ENCODE measurements at regions not wholly inside any gene's neighbourhood (a gene's known extent, or its start where the extent isn't known, plus 50 kb on each side); places are given as distances from the start of the nearest gene placed in this dataset.
"Not testable (repeated sequence)": the region's sequence is repeated elsewhere in the genome, so short reads cannot be mapped to it uniquely, and the experiment has no call there.

DNA sequence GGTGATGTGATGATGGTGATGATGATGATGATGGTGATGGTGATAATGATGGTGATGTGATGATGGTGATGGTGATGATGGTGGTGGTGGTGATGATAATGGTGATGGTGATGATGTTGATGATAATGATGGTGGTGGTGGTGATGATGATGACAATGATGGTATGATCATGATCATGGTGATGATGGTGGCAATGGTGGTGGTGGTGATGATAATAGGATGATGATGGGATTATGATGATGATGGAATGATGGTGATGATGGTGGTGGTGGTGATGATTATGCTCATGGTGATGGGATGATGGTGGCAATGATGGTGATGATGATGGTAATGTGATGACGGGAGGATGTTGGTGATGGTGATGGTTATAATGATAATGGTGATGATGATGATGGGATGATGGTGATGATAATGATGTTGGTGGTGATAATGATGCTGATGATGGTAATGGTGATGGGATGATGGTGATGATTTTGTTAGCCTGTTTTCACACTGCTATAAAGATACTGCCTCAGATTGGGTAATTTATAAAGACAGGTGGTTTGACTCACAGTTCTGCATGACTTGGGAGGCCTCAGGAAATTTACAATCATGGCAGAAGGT is 314.8 kb upstream of the SFSWAP start:
- no peak overlapping the region for H3K4me3 ChIP-seq (replicated peaks; ENCODE audit: insufficient read depth, low read length)
- no peaks in the 10 kb centered on the region for H3K27me3 ChIP-seq (ENCODE audit: insufficient read depth, poor library complexity, severe bottlenecking)
- no peak for DNase-seq (ENCODE audit: low read depth in 1 of 2, low spot score in 1 of 2)
- no peak for TF ChIP-seq POLR2AphosphoS5 (IDR thresholded peaks at IDR 0.05; ENCODE audit: low read depth)
- TF ChIP-seq, protein P1, sequence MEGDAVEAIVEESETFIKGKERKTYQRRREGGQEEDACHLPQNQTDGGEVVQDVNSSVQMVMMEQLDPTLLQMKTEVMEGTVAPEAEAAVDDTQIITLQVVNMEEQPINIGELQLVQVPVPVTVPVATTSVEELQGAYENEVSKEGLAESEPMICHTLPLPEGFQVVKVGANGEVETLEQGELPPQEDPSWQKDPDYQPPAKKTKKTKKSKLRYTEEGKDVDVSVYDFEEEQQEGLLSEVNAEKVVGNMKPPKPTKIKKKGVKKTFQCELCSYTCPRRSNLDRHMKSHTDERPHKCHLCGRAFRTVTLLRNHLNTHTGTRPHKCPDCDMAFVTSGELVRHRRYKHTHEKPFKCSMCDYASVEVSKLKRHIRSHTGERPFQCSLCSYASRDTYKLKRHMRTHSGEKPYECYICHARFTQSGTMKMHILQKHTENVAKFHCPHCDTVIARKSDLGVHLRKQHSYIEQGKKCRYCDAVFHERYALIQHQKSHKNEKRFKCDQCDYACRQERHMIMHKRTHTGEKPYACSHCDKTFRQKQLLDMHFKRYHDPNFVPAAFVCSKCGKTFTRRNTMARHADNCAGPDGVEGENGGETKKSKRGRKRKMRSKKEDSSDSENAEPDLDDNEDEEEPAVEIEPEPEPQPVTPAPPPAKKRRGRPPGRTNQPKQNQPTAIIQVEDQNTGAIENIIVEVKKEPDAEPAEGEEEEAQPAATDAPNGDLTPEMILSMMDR (IDR thresholded peaks at IDR 0.05; ENCODE audit: insufficient read depth, low read length) = no peak
- TF ChIP-seq SPI1 (IDR thresholded peaks at IDR 0.05; ENCODE audit: borderline replicate concordance, low read depth) = no peak
- no peak for TF ChIP-seq REST (IDR thresholded peaks at IDR 0.05; ENCODE audit: insufficient replicate concordance, low read depth)
- TF ChIP-seq GABPA (IDR thresholded peaks at IDR 0.05; ENCODE audit: low read depth) = no peak
- H3K27ac ChIP-seq (replicated peaks) = no peak overlapping the region

DNA sequence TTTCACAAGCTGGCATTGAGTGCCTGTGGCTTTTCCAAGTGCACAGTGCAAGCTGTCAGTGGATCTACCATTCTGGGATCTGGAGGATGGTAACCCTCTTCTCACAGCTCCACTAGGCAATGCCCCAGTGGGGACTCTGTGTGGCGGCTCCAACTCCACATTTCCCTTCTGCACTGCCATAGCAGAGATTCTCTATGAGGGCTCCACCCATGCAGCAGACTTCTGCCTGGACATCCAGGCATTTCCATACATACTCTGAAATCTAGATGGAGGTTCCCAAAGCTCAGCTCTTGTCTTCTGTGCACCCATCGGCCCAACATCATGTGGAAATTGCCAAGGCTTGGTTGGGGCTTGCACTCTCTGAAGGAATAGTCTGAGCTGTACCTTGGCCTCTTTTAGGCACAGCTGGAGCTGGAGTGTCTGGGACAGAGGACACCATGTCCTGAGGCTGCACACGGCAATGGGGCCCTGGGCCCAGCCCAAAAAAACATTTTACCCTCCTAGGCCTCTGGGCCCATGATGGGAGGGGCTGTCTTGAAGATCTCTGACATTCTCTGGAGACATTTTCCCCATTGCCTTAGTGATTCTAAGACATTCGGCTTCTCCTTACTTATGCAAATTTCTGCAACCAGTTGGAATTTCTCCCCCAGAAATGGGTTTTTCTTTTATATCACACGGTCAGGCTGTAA is 313.3 kb upstream of the SFSWAP start:
- H3K27me3 ChIP-seq (ENCODE audit: insufficient read depth, poor library complexity, severe bottlenecking) = no peaks in the 10 kb centered on the region
- no peak overlapping the region for H3K4me3 ChIP-seq (replicated peaks; ENCODE audit: insufficient read depth, low read length)
- TF ChIP-seq, protein P1 (IDR thresholded peaks at IDR 0.05; ENCODE audit: insufficient read depth, low read length) = no peak
- TF ChIP-seq SPI1 (IDR thresholded peaks at IDR 0.05; ENCODE audit: borderline replicate concordance, low read depth) (no peak), GABPA (IDR thresholded peaks at IDR 0.05; ENCODE audit: low read depth) (no peak), REST (IDR thresholded peaks at IDR 0.05; ENCODE audit: insufficient replicate concordance, low read depth) (no peak), POLR2AphosphoS5 (IDR thresholded peaks at IDR 0.05; ENCODE audit: low read depth) (no peak)
- DNase-seq (ENCODE audit: low read depth in 1 of 2, low spot score in 1 of 2) = no peak
- H3K27ac ChIP-seq (replicated peaks) = no peak overlapping the region

- H3K27ac ChIP-seq (replicated peaks) = no peak overlapping the region
- no peak for DNase-seq (ENCODE audit: low read depth in 1 of 2, low spot score in 1 of 2)
- H3K4me3 ChIP-seq (replicated peaks; ENCODE audit: insufficient read depth, low read length) = no peak overlapping the region
- no peak for TF ChIP-seq SPI1 (IDR thresholded peaks at IDR 0.05; ENCODE audit: borderline replicate concordance, low read depth)
- TF ChIP-seq, protein P1 (IDR thresholded peaks at IDR 0.05; ENCODE audit: insufficient read depth, low read length) = no peak
- TF ChIP-seq POLR2AphosphoS5 (IDR thresholded peaks at IDR 0.05; ENCODE audit: low read depth) = no peak
- TF ChIP-seq REST (IDR thresholded peaks at IDR 0.05; ENCODE audit: insufficient replicate concordance, low read depth) = no peak
- no peak for TF ChIP-seq GABPA (IDR thresholded peaks at IDR 0.05; ENCODE audit: low read depth)
- H3K27me3 ChIP-seq (ENCODE audit: insufficient read depth, poor library complexity, severe bottlenecking) = no peaks in the 10 kb centered on the region
These were observed 311.9 kb upstream of the SFSWAP start for GRCh38 chr12:131399000-131399399.

- DNase-seq (ENCODE audit: low read depth in 1 of 2, low spot score in 1 of 2); H3K27me3 ChIP-seq (ENCODE audit: insufficient read depth, poor library complexity, severe bottlenecking); H3K27ac ChIP-seq (replicated peaks); H3K4me3 ChIP-seq (replicated peaks; ENCODE audit: insufficient read depth, low read length): not testable (repeated sequence)
These were observed 310.1 kb upstream of the SFSWAP start for GRCh38 chr12:131400668-131401294.

DNA sequence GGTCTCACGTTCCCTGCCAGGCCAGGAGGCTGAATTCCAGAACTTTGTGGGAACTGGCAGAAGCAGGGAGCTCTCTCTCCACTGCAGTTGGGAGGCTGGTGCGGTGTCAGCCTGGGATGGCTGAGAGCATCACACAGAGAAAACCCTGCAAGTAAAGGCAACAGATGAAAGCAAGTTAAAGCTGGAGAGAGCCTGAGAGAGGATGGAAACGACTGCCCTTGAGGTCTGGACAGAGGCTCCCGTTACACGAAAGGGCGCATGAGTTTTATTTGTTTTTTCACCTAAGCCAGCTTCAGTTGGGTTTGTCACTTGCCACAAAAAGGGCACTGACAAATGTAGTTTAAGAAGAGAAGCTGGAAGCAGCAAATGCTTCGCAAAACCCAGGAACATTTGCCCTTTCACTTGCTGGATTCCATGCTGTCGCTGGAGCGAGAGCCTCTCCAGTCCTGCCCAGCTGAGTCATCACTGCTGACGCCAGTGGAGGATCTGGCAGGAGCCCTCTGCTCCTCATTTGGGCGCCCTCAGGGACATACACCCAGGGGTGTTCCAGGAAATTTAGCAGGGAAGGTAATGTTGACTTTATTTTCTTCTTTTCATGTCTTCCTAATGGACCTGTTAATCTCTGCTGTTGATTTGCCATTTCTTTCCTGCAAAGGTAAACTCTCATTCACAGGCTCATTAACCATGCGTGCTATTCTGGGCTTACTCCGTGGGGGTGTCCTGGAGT is 308.8 kb upstream of the SFSWAP start:
- H3K4me3 ChIP-seq (replicated peaks; ENCODE audit: insufficient read depth, low read length); H3K27me3 ChIP-seq (ENCODE audit: insufficient read depth, poor library complexity, severe bottlenecking); DNase-seq (ENCODE audit: low read depth in 1 of 2, low spot score in 1 of 2); H3K27ac ChIP-seq (replicated peaks): not testable (repeated sequence)
